HUES64 (cell line): ENCODE measurements at regions not wholly inside any gene's neighbourhood (a gene's known extent, or its start where the extent isn't known, plus 50 kb on each side); places are given as distances from the start of the nearest gene placed in this dataset.

Experiments used
- H3K27ac ChIP-seq: 2 replicates; pipeline ENCODE4 v1.7.0; 2013; ENCODE audit warnings: low read depth, low read length, inconsistent platforms
- H3K27me3 ChIP-seq: 2 replicates; pipeline ENCODE4 v1.6.1; 2013; ENCODE audit warnings: mild to moderate bottlenecking, low read length; ENCODE audit not compliant: insufficient read depth
- H3K36me3 ChIP-seq: 2 replicates; pipeline ENCODE4 v1.6.1; 2013; ENCODE audit warnings: mild to moderate bottlenecking, low read length; ENCODE audit not compliant: insufficient read depth
- H3K4me1 ChIP-seq: 2 replicates; pipeline ENCODE4 v1.6.1; 2013; ENCODE audit warnings: mild to moderate bottlenecking, low read length, moderate library complexity; ENCODE audit not compliant: insufficient read depth
- H3K4me3 ChIP-seq: 2 replicates; pipeline ENCODE4 v1.5.1; 2013; ENCODE audit warnings: mild to moderate bottlenecking, low read length, moderate library complexity
- H3K9ac ChIP-seq: 2 replicates; pipeline ENCODE4 v1.6.1; 2013; ENCODE audit warnings: mild to moderate bottlenecking, low read depth, low read length
- H3K9me3 ChIP-seq: 2 replicates; pipeline ENCODE4 v1.6.1; 2013; ENCODE audit warnings: low read depth, low read length; ENCODE audit not compliant: insufficient read depth
- WGBS: fragments of 150-250, 120-280 bp; methylation state at CpG from one replicate; pipeline ENCODE4 v1.1.7; 2013; ENCODE audit warnings: missing lambda C conversion rate; 5-methylcytosine and 5-hydroxymethylcytosine counted together

- H3K36me3 ChIP-seq: no peaks in the 10 kb centered on the region
- H3K9ac ChIP-seq: no peak overlapping the region
- H3K27me3 ChIP-seq: no peaks in the 10 kb centered on the region
- H3K9me3 ChIP-seq: no peaks in the 10 kb centered on the region
- H3K27ac ChIP-seq: no peak overlapping the region
- H3K4me1 ChIP-seq: no peaks in the 10 kb centered on the region
- WGBS: 96% methylated on average over 5 of the region's 5 CpGs
- no peak overlapping the region for H3K4me3 ChIP-seq
Measured at GRCh38 chr4:117429506-117429905, 344.1 kb upstream of the TRAM1L1 start.

- Histone ChIP-seq H3K27me3 (no peaks in the 10 kb centered on the region), H3K27ac (no peak overlapping the region), H3K9ac (no peak overlapping the region), H3K4me3 (no peak overlapping the region), H3K4me1 (no peaks in the 10 kb centered on the region), H3K9me3 (no peaks in the 10 kb centered on the region), H3K36me3 (no peaks in the 10 kb centered on the region)
- 100% methylated on average over 1 of the region's 1 CpG for WGBS
Measured at GRCh38 chr4:117434424-117434823, 349.0 kb upstream of the TRAM1L1 start.

- no peak overlapping the region for H3K9ac ChIP-seq
- H3K4me3 ChIP-seq: no peak overlapping the region
- no peak overlapping the region for H3K27ac ChIP-seq
- WGBS: 90% methylated on average over 2 of the region's 2 CpGs
- no peaks in the 10 kb centered on the region for H3K4me1 ChIP-seq
- no peaks in the 10 kb centered on the region for H3K36me3 ChIP-seq
- H3K9me3 ChIP-seq: peaks cover 5% of the 10 kb centered on the region; the same call in 1 of the 2 replicates
- H3K27me3 ChIP-seq: no peaks in the 10 kb centered on the region
Measured at GRCh38 chr4:117447925-117448324, 362.5 kb upstream of the TRAM1L1 start.

GRCh38 chr4:117455088-117455487, 369.7 kb upstream of the TRAM1L1 start:
- Histone ChIP-seq H3K4me3 (no peak overlapping the region), H3K4me1 (no peaks in the 10 kb centered on the region), H3K36me3 (no peaks in the 10 kb centered on the region), H3K9ac (no peak overlapping the region), H3K9me3 (no peaks in the 10 kb centered on the region), H3K27ac (no peak overlapping the region), H3K27me3 (no peaks in the 10 kb centered on the region)
- WGBS: 94% methylated on average over 1 of the region's 1 CpG

- Histone ChIP-seq H3K27ac (no peak overlapping the region), H3K9ac (no peak overlapping the region), H3K4me1 (peaks cover 4% of the 10 kb centered on the region; the same call in 1 of the 2 replicates), H3K4me3 (no peak overlapping the region), H3K9me3 (no peaks in the 10 kb centered on the region), H3K36me3 (no peaks in the 10 kb centered on the region), H3K27me3 (no peaks in the 10 kb centered on the region)
- WGBS: 86% methylated on average over 5 of the region's 5 CpGs
Measured at GRCh38 chr4:117466388-117466787, 381.0 kb upstream of the TRAM1L1 start.

GRCh38 chr4:117467404-117467803, 382.0 kb upstream of the TRAM1L1 start:
- Histone ChIP-seq H3K4me3 (no peak overlapping the region), H3K27ac (no peak overlapping the region), H3K27me3 (no peaks in the 10 kb centered on the region), H3K36me3 (no peaks in the 10 kb centered on the region), H3K9me3 (no peaks in the 10 kb centered on the region), H3K9ac (no peak overlapping the region), H3K4me1 (peaks cover 4% of the 10 kb centered on the region; the same call in 1 of the 2 replicates)
- 100% methylated on average over 2 of the region's 2 CpGs for WGBS

GRCh38 chr4:117474987-117475386, 389.6 kb upstream of the TRAM1L1 start:
- H3K27ac ChIP-seq: no peak overlapping the region
- H3K9me3 ChIP-seq: no peaks in the 10 kb centered on the region
- H3K4me3 ChIP-seq: no peak overlapping the region
- H3K36me3 ChIP-seq: no peaks in the 10 kb centered on the region
- no peaks in the 10 kb centered on the region for H3K27me3 ChIP-seq
- H3K9ac ChIP-seq: no peak overlapping the region
- H3K4me1 ChIP-seq: peaks cover 8% of the 10 kb centered on the region; the same call in 1 of the 2 replicates

- Histone ChIP-seq H3K4me1 (peaks cover 8% of the 10 kb centered on the region; the same call in 1 of the 2 replicates), H3K36me3 (no peaks in the 10 kb centered on the region), H3K4me3 (no peak overlapping the region), H3K27ac (no peak overlapping the region), H3K27me3 (no peaks in the 10 kb centered on the region), H3K9me3 (no peaks in the 10 kb centered on the region), H3K9ac (no peak overlapping the region)
- 95% methylated on average over 1 of the region's 2 CpGs for WGBS
Measured at GRCh38 chr4:117477925-117478324, 392.5 kb upstream of the TRAM1L1 start.

GRCh38 chr4:117478702-117479101, 393.3 kb upstream of the TRAM1L1 start:
- Histone ChIP-seq H3K36me3 (no peaks in the 10 kb centered on the region), H3K4me1 (peaks cover 9% of the 10 kb centered on the region; the same call in 1 of the 2 replicates), H3K4me3 (no peak overlapping the region), H3K9ac (no peak overlapping the region), H3K27me3 (no peaks in the 10 kb centered on the region), H3K9me3 (no peaks in the 10 kb centered on the region), H3K27ac (no peak overlapping the region)

GRCh38 chr4:117479673-117480072, 394.3 kb upstream of the TRAM1L1 start:
- no peak overlapping the region for H3K4me3 ChIP-seq
- H3K9me3 ChIP-seq: no peaks in the 10 kb centered on the region
- 82% methylated on average over 6 of the region's 6 CpGs for WGBS
- H3K27ac ChIP-seq: no peak overlapping the region
- no peaks in the 10 kb centered on the region for H3K36me3 ChIP-seq
- no peak overlapping the region for H3K9ac ChIP-seq
- H3K27me3 ChIP-seq: no peaks in the 10 kb centered on the region
- H3K4me1 ChIP-seq: peaks cover 10% of the 10 kb centered on the region; the same call in 1 of the 2 replicates

GRCh38 chr4:117481742-117482141, 396.4 kb upstream of the TRAM1L1 start:
- WGBS: 64% methylated on average over 3 of the region's 3 CpGs

GRCh38 chr4:117488692-117489091, 403.3 kb upstream of the TRAM1L1 start:
- Histone ChIP-seq H3K4me3 (no peak overlapping the region), H3K27me3 (no peaks in the 10 kb centered on the region), H3K27ac (no peak overlapping the region), H3K36me3 (no peaks in the 10 kb centered on the region), H3K4me1 (peaks cover 7% of the 10 kb centered on the region; the same call in 1 of the 2 replicates), H3K9ac (no peak overlapping the region), H3K9me3 (no peaks in the 10 kb centered on the region)
- WGBS: 97% methylated on average over 7 of the region's 7 CpGs

More at GRCh38 chr4:117481742-117482141, 396.4 kb upstream of the TRAM1L1 start:
- Histone ChIP-seq H3K27me3 (no peaks in the 10 kb centered on the region), H3K9ac (no peak overlapping the region), H3K4me1 (0 out of 2 replicates have a peak, but pooled peaks cover 3% of the 10 kb centered on the region), H3K9me3 (no peaks in the 10 kb centered on the region), H3K27ac (no peak overlapping the region), H3K4me3 (no peak overlapping the region), H3K36me3 (no peaks in the 10 kb centered on the region)
